ENCODE measurements at regions not wholly inside any gene's neighbourhood (a gene's known extent, or its start where the extent isn't known, plus 50 kb on each side); places are given as distances from the start of the nearest gene placed in this dataset.

DNA sequence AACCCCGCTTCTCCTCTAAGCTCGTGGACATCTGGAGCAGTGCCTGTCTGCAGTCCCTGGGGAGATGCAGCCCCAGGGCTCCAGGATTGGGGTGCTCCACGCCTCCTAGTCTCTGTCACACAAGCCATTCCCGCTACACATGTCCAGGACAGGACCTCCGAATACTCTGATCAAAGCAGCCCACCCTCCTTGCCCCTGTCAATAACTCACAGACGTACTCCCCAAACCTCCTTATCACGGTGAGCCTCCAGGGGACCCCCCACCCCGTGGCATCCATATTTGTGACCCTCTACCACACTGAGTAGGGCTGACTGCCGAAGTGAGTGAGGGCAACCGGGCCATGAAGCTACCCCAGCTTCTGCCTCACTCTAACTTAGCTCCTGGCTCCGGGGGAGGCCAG, 727.7 kb downstream of the GALR1 start:
- intact Hi-C loops (cut with DNase I) = no loop called here
- ATAC-seq (no peak), DNase-seq (no peak)

DNA sequence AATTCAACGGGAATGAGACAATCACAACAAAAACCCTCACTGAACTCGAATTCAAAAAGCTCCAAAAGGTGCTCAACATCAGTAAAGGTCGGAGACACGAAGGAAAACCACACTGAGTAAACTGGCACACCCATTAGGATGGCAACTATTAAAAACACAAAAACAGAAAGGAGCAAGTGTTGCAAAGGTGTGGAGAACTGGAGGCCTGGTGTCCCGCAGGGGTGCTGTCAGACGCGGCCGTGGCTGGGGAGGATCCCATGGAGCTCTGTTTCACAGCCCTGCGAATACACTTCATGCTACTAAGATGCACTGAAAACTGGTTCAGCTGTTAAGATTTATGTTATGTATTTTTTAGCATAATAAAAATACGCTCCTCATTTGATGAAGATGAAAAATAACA, 730.6 kb downstream of the GALR1 start:
- ATAC-seq (no peak), DNase-seq (no peak)
- intact Hi-C loops (cut with DNase I) = no loop called here

DNA sequence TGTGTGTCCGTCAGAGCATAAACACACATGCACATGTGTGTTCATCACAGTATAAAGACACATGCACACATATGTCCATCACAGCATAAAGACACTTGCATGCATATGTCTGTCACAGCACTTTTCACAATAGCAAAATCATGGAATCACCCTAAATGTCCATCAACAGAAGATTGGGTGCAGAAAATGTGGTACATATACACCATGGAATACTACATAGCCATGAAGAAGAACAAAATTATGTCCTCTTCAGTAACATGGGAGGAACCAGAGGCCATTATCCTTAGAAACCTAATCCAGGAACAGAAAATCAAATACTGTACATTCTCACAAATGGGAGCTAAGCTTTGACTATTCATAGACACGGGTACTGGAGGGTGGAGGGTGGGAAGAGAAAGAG, 732.2 kb downstream of the GALR1 start:
- DNase-seq (no peak), ATAC-seq (no peak)
- intact Hi-C loops (cut with DNase I) = no loop called here

DNA sequence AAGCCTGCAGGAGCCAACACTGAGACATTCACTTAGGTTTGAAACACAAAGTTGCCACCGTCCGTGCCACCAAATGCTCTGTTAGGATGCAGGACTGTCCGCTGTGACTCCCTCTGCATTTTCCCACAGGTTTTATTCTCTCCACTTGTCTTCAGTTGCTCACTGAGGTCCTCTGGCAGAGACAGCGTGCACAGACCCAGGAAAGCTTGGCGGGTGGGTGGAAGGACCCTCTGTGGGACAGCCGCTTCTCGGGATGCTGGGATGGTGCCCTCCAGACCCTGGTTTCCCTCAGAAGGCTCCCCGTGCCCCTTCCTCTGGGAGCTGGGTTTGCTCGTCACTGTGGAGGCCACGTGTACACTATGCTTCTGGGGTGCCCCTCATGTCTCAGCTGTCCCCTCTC, 733.6 kb downstream of the GALR1 start:
- no peak for ATAC-seq
- intact Hi-C loops (cut with DNase I) = no loop called here
- no peak for DNase-seq

DNA sequence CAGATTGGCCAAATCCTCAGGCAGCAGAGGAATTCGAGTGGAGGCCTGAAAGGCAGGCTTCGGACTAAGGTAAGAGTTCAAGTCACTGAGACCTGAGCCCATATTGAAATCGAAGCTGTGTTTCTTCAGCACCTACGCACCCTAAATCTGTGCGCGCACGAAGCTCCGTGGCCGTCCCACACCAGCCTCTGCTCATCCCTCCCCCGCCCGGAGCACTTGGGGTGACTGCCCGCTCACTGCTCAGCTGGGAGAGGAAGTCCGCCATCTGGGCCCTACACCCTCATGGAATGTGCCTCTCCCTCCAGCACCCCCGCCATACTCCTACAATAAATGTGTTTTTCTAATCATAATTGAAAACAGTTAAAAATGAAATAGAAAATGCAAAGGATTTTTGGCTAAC, 734.5 kb downstream of the GALR1 start:
- DNase-seq = no peak
- ATAC-seq = no peak
- intact Hi-C loops (cut with DNase I) = no loop called here

DNA sequence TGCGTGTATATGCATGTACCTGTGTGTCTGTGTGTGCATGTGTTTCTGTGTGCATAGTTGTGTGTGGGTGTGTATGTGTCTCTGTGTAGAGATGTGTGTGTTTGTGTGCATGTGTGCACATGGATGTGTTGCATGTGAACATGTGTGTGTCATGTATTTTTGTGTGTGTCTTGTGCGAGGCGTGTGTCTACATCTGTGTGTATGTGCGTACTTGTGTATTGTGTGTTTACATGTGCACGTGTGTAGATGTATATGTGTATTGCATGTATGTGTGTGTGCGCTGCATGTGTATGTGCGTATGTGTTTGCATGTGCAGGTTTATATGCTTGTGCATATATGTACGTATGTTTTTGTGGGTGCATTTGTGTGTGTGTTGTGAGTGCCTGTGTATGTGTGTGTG, 735.2 kb downstream of the GALR1 start:
- ATAC-seq (no peak), DNase-seq (no peak)
- intact Hi-C loops (cut with DNase I) = no loop called here

DNA sequence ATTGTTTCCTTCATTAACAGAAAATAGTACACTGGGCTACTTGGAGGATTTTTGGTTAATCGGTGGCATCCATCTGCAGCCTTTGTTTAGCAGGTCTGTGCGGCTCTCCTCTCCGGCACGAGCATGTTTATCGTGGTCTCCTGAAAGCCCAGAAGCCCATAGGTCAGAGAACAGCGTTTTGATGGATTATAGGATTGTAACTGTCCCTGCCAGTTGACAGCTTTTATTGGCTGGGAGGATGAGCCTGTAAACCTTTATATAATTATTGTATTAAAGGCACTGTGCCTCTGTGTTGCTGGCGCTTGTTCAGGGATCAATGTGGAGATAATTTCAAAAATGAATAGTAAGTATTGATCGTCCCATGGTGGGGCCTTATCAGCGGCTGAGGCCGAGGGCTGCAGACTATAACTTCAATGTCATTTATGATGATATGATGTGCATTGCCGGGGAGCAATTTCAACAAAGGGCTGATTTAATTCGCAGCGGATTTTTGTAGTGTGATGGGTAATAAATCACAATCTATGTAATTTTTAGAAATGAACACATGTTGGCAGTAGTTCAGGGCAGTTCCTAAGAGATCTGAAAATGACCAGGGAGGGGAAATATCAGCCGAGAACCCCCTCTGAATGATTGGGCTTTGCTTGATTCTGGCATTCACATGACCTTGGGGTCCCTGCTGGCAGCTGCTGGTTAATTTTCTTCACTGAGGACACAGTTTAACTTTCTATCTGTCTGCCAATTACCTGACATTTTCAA, 736.1 kb downstream of the GALR1 start:
- DNase-seq (no peak), ATAC-seq (no peak)
- intact Hi-C loops (cut with DNase I) = no loop called here

DNA sequence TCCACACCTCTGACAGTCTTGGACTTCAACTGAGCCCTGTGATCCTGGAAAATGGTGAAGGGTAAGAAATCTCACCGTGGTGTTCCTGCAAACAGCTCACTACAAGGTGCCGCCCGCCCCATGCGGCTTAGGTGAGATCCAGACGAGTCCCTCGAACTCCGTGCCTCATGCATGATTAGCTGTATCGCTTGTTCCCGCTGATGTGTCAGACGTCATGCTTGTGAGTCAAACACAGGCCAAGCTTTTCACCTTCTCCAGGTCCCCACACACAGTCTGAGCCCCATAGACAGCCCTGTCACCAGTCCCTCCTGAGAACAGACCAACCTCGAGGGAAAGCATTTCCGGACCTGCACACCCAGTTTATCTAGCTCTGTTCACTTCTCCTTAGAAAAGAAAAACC, 740.5 kb downstream of the GALR1 start:
- no peak for ATAC-seq
- intact Hi-C loops (cut with DNase I) = no loop called here
- no peak for DNase-seq

DNA sequence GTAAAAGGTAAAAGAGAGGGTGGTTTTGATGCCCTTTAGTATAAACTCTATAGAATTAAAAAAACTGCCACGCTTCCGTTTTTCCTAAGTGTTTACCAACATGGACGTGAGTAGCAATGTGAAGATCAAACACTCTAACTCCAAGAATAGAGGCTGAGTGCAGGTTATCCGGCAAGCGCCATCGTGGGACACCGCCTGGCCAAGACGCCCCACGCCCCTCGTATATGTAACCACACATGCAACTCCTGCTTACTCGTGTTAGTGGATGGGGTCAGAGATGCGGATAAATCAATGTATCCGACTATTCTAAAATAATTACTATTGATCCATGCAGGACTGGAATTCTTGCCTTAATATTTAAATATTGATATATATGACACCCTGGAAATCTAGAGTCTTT, 741.3 kb downstream of the GALR1 start:
- DNase-seq = no peak
- no peak for ATAC-seq
- intact Hi-C loops (cut with DNase I) = no loop called here

DNA sequence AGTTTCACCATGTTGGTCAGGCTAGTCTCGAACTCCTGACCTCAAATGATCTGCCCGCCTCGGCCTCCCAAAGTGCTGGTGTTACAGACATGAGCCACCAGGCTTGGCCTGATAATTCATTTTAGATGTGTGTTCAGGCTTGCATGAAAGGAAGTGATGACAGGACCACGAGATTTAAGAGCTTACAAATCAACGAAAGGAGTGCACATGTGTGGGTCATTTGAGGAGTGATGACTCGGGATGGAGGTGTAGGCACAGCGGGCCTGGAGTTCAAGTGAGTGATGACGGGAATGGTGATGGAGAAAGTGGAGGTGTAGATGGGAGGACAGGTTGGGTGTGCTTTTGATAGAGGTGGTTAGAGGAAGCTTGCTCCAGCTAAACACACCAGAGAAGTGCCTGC, 742.4 kb downstream of the GALR1 start:
- no peak for ATAC-seq
- intact Hi-C loops (cut with DNase I) = no loop called here
- DNase-seq = no peak

DNA sequence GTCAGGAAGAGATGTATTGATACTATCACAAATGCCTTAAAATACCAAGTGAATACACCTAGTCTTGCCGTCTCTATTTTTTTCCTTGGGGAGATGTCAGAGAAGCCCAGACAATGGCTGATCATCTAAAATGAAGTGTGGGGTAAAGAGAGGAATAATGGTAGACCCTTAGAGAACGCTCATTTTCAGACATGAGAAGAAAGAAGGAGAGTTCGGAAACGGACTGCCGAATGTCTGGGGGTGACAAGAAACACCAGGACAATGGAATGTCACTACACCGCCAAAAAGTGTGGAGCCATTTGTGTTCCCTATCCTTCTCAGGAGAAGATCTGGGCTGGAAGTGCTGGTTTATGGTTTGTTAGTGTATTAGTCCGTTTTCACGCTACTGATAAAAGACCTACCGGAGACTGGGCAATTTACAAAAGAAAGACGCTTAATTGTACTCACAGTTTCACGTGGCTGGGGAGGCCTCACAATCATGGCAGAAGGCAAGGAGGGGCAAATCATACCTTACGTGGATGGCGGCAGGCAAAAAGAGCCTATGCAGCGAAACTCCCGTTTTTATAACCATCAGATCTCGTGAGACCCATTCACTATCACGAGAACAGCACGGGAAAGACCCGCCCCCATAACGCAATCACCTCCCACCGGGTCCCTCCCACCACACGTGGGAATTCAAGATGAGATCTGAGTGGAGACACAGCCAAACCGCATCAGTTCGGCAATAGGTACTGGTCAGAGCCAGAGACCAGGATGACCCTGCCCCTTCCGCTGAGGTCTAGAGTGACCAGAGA, 743.7 kb downstream of the GALR1 start:
- ATAC-seq (no peak), DNase-seq (no peak)
- intact Hi-C loops (cut with DNase I) = no loop called here

DNA sequence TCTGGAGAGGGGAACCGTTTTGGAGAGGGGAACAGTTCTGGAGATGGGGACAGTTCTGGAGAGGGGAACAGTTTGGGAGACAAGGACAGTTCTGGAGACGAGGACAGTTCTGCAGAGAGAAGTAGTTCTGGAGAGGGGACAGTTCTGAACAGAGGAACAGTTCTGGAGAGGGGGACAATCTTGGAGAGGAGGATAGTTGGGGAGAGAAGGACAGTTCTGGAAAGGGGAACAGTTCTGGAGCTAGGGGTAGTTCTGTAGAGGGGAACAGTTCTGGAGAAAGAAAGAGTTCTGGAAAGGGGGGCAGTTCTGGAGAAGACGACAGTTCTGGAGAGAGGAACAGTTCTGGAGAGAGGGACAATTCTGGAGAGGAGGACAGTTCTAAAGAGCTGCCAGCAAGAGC, 745.9 kb downstream of the GALR1 start:
- no peak for DNase-seq
- intact Hi-C loops (cut with DNase I) = no loop called here
- no peak for ATAC-seq

DNA sequence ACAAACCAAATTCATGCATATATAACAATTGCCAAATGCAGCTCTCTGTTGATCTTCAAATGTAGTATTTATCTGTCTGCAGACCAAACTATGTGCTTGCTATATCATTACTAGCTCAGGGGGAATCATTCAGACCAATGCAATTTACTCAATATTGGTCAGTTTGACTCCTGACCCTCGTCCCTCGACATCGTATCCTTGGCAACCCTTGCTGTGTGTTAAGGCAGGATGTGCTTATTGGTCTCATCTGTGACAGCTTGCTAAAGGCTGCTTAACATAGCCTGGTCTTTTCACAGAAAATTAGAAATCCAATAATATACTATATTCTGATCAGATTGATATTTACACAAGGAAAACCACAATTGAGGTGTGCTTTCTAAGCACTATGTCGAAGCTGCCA, 747.1 kb downstream of the GALR1 start:
- ATAC-seq (no peak), DNase-seq (no peak)
- intact Hi-C loops (cut with DNase I) = no loop called here

DNA sequence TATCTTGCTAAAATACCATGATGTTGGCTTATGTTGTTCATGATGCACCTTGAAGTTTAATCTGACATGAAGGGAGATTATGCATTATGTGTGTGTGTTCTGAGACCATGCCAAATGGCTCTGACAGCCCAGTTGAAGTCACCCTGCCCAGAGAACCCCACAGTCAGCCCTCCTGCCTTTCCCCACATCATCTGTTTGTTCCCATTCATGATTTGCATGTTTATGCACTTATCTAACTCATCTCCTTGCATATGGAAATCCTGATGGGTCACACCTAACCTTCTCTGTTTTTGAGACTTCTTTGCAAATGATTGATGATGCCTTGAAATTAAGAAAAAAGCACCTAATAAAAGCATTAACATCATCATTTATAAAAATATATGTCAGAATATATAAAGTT, 752.2 kb downstream of the GALR1 start:
- no peak for DNase-seq
- no peak for ATAC-seq
- intact Hi-C loops (cut with DNase I) = no loop called here

DNA sequence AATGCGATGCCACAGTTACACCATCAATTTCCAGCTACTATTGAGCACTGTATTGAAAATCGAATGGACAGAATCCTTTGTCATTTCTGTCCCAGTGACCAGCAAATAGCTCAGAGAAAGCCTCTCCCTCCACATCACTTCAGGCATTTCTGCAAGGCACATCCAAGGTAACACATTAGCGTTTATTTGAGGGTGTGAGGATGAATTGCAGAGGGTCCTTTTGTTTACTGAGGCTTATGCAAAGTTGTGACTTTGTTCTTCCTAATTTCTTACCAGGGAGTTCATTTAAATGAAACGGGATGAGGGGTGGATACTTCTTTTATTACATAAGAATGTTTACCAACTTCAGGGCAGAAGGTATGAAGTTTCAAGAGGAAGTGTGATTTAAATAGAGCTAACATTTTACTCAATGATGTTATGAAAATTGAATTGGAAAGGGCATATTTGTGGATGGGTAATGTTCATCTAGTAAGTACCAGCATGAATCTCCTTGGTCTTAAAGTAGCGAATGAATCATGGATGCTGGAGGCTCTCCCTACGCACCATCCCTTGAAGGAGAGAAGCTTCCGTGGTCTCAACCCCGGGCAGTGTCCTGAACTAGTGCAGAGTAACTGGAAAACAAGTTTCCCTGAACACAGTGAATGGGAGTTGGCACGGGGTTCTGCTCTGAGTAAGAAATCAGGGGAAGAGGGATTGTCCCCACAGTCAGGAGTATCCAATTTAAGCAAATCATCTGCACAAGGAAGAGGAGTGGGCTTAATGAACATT, 756.5 kb downstream of the GALR1 start:
- ATAC-seq (no peak), DNase-seq (no peak)
- intact Hi-C loops (cut with DNase I) = no loop called here

DNA sequence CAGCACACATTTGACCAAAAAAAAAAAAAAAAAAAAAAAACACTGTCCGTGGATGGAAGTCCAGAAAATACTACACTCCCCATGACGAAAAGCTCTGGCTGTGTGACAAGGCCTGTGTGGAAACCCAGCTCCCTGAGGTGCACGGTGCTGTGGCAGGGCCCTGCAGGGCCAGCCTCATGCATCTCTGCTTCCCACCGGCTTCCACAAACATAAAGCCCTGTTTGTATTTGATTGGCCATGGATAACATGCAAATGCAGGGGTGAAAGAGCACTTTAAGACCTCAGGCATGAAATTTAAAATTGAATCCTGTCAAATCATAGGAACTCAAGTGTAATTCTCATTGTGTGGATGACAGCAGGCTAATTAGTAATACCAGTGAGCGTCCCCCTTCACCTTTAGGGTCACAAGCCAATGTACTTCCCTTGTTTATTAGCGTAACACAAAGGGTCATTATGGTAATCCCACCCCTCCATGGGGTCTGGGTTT, 757.2 kb downstream of the GALR1 start:
- DNase-seq (no peak), ATAC-seq (no peak)
- intact Hi-C loops (cut with DNase I) = no loop called here

DNA sequence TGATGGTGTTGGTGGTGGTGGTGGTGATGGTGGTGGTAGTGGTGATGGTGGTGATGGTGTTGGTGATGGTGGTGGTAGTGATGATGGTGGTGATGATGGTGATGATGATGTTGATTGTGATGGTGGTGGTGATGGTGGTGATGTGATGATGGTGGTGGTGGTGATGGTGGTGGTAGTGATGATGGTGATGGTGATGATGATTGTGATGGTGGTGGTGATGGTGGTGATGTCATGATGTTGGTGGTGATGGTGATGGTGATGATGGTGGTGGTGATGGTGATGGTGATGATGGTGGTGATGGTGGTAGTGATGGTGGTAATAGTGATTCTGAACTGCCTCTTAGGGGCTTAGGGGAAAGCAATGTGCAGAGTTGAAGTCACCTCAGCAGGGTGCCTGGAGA, 760.7 kb downstream of the GALR1 start:
- no peak for ATAC-seq
- DNase-seq = no peak
- intact Hi-C loops (cut with DNase I) = no loop called here

DNA sequence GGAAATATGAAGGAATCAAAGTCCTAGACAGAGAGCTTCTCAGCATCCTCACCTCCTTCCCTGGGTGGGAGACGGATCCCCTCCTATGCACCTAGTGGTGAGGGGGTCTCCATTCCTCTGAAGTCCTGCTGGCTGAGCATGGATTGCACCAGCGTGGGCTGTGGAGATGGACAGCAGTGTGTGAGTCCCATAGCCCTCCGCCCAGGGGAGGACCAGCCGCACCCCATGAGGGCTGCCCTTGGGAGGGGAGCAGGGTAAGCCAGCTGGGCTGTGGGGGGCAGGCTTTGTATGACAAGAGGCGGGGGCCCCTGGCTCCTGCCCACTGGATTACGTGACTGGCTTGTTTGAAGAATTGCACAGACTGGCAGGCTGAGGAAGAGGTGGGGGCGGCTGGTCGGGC, 768.2 kb downstream of the GALR1 start:
- intact Hi-C loops (cut with DNase I) = no loop called here
- ATAC-seq (no peak), DNase-seq (no peak)

DNA sequence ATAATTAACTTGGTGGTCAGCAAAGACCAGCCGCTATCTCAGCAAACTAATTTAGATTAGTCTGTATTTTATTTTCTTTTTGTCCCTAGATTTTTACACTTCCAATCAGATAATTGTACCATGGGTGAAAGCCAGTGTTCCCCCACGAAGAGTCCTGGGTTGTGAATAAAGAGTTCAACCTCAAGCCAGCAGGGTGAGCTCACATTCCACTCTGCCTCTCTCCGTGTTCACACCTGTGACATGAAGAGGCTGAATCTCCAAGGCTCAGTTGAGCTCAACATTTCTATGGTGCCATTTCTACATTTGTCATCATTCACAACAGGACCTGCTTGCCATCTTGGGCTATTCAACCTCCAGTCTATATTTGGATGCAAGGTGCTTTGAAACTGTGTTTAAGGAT, 771.5 kb downstream of the GALR1 start:
- intact Hi-C loops (cut with DNase I) = no loop called here
- DNase-seq = no peak
- ATAC-seq = no peak

DNA sequence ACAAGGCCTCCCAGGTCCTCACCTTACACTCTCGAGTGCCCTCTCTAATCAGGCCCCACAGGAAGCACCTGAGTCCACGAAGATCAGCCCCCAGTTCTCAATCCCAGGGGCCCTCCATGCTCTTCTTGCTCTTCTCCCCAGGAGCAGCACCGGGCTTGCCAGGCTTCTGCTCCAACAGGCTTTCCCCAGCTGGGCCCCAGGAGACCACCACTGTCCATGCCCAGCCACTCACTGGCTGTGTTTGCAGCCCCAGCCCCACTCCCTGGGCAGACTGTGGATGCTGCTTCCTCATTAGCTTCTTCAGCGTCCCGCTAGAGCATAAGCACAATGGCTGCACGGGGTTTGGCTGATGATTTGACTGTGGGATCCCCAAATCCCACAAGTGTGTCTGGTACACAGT, 781.9 kb downstream of the GALR1 start:
- DNase-seq (no peak), ATAC-seq (no peak)
- intact Hi-C loops (cut with DNase I) = no loop called here
